Gastrocnemius medialis (tissue), 4 donors: ENCODE measurements at regions not wholly inside any gene's neighbourhood (a gene's known extent, or its start where the extent isn't known, plus 50 kb on each side); places are given as distances from the start of the nearest gene placed in this dataset.
A peak's percentile ranks its signal among the peaks of the same experiment; 100 is the strongest.

Experiments used
- ATAC-seq, 2 donors: fragments of 150-250 bp; one replicate each; pipeline ENCODE4 v1.9.1; 2016
- DNase-seq, 2 donors: peaks; one replicate each; pipeline ENCODE4 v3.0.0-alpha.2; 2019
- H3K27ac ChIP-seq, 4 donors: fragments of 200-600 bp; sonication (generic); 1 replicate in 1 of 4; 2 replicates in 3 of 4; pipeline ENCODE4 v1.5.1; 2016 to 2018; ENCODE audit warnings: mild to moderate bottlenecking in 2 of 4, moderate library complexity in 1 of 4
- H3K27me3 ChIP-seq, 3 donors: fragments of 200-600 bp; sonication (generic) in 2 of 3; 1 replicate in 1 of 3; 2 replicates in 2 of 3; pipeline versions ENCODE4 v1.5.1 to v1.6.0; 2016 to 2019; ENCODE audit warnings: mild to moderate bottlenecking in 1 of 3, moderate library complexity in 1 of 3
- H3K36me3 ChIP-seq, 2 donors: fragments of 200-600 bp; sonication (generic) in 1 of 2; one replicate each; pipeline ENCODE4 v1.5.1; 2017 to 2018
- H3K4me1 ChIP-seq, 2 donors: fragments of 200-600 bp; sonication (generic) in 1 of 2; one replicate each; pipeline ENCODE4 v1.5.1; 2016 to 2017; ENCODE audit warnings: mild to moderate bottlenecking in 2 of 2
- H3K4me3 ChIP-seq, 4 donors: fragments of 200-600 bp; sonication (generic) in 3 of 4; 1 replicate in 1 of 4; 2 replicates in 3 of 4; pipeline ENCODE4 v1.5.1; 2016 to 2019; ENCODE audit warnings: mild to moderate bottlenecking in 2 of 4
- H3K9me3 ChIP-seq, 3 donors: fragments of 200-600 bp; sonication (generic) in 2 of 3; 1 replicate in 1 of 3; 2 replicates in 2 of 3; pipeline ENCODE4 v1.5.1; 2016 to 2019
- POLR2A ChIP-seq, 2 donors: fragments of 450-650 bp; IDR thresholded peaks; one replicate each; pipeline ENCODE4 v1.6.1; 2017; ENCODE audit warnings: antibody characterized with exemption in 2 of 2, mild to moderate bottlenecking in 2 of 2, moderate library complexity in 2 of 2
- in situ Hi-C, 4 donors: fragments of 200-750 bp; cut with MboI; loops; one replicate each; pipeline versions ENCODE4 v1.15.0 to v1.8.0; 2017; ENCODE audit warnings: low sequenced_read_pairs in 4 of 4
- intact Hi-C: fragments of 100-400 bp; cut with DNase I; formaldehyde crosslinking; loops from one replicate; pipeline ENCODE4 v1.15.1; 2023; ENCODE audit warnings: low total_unique reads
- TF ChIP-seq, protein P1 (sequence below), 5 experiments: fragments of 450-650 bp in 3 of 5; fragments of 200-600 bp in 2 of 5; sonication (generic) in 2 of 5; IDR thresholded peaks in 4 of 5; conservative IDR thresholded peaks in 1 of 5; 1 replicate in 4 of 5; 2 replicates in 1 of 5; pipeline ENCODE4 v1.5.1; 2016 to 2019; ENCODE audit warnings: antibody characterized with exemption in 5 of 5, mild to moderate bottlenecking in 3 of 5, moderate library complexity in 3 of 5

DNA sequence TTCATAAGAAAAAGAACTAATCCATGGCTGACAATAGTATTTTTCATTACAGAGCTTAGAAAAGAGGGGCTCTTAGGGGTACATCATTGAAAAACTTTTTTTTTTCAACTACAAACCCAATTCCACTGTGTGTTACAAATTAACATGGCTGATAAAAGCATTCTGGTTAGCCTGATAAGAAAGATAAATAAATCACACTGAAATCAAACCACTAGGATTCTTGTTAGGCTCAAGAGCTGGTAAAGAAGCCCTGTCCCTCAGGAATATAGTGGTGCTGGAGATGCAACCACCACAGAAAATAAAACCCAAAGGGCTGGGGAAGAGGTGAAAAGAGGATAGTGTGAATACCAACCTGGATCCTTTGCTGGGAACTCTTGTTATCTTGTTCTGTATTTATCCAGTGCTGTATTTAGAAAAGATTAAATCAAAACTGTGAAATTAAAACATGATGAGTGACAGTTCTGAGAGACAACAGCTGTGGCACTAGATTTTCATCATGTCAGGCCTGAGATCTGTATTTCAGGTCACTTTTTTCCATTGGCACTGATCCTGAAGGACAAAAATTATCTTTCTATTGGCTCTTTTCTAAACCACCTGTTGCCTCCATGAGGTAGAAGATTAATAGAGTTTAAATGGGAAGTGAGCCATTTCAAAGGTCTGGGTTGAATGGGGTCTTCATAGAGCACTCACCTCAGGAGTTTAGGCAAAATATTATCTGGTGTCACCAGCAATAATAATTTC is 118.6 kb downstream of the ARRDC3 start:
- H3K27me3 ChIP-seq: no peaks in the 10 kb centered on the region
- H3K36me3 ChIP-seq: no peaks in the 10 kb centered on the region
- TF ChIP-seq, protein P1, sequence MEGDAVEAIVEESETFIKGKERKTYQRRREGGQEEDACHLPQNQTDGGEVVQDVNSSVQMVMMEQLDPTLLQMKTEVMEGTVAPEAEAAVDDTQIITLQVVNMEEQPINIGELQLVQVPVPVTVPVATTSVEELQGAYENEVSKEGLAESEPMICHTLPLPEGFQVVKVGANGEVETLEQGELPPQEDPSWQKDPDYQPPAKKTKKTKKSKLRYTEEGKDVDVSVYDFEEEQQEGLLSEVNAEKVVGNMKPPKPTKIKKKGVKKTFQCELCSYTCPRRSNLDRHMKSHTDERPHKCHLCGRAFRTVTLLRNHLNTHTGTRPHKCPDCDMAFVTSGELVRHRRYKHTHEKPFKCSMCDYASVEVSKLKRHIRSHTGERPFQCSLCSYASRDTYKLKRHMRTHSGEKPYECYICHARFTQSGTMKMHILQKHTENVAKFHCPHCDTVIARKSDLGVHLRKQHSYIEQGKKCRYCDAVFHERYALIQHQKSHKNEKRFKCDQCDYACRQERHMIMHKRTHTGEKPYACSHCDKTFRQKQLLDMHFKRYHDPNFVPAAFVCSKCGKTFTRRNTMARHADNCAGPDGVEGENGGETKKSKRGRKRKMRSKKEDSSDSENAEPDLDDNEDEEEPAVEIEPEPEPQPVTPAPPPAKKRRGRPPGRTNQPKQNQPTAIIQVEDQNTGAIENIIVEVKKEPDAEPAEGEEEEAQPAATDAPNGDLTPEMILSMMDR (IDR thresholded peaks at IDR 0.05 in 4 of 5, conservative IDR thresholded peaks at IDR 0.05 in 1 of 5): no peak
- TF ChIP-seq POLR2A (IDR thresholded peaks at IDR 0.05): no peak
- peaks cover 11 to 30% of the 10 kb centered on the region in 2 donors for H3K4me1 ChIP-seq
- in situ Hi-C loops: no loop called here
- no peak for DNase-seq
- intact Hi-C loops: no loop called here
- ATAC-seq: peak; percentile 21 to 24
- peak overlapping the region; percentile 48 to 72 (median 64) for H3K27ac ChIP-seq
- no peak overlapping the region for H3K4me3 ChIP-seq
- no peaks in the 10 kb centered on the region for H3K9me3 ChIP-seq

DNA sequence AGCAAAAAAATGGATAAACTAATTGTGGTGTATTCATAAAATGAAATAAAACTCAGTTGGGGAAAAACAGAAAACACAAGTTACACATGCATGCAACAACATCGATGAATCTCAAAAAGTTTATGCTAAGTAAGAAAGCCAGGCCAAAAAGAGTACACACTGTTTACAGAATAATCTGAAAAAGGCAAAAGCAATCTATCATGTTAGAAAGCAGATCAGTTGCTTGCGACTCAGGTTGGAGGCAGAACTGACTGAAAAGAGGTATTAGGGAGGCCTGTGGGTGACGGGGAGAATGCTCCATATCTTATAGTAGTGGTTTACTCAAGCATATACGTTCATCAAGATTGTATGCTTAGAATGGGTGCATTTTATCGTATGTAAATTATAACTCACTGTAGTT is 119.2 kb downstream of the ARRDC3 start:
- Histone ChIP-seq H3K4me3 (no peak overlapping the region), H3K36me3 (no peaks in the 10 kb centered on the region), H3K27ac (peak overlapping the region; percentile 16 to 72 (median 64)), H3K27me3 (no peaks in the 10 kb centered on the region), H3K4me1 (peaks cover 11 to 30% of the 10 kb centered on the region in 2 donors), H3K9me3 (no peaks in the 10 kb centered on the region)
- DNase-seq (no peak), ATAC-seq (no peak)
- intact Hi-C loops: no loop called here
- in situ Hi-C loops: no loop called here
- TF ChIP-seq POLR2A (IDR thresholded peaks at IDR 0.05): no peak
- TF ChIP-seq, protein P1 (IDR thresholded peaks at IDR 0.05 in 4 of 5, conservative IDR thresholded peaks at IDR 0.05 in 1 of 5): no peak

DNA sequence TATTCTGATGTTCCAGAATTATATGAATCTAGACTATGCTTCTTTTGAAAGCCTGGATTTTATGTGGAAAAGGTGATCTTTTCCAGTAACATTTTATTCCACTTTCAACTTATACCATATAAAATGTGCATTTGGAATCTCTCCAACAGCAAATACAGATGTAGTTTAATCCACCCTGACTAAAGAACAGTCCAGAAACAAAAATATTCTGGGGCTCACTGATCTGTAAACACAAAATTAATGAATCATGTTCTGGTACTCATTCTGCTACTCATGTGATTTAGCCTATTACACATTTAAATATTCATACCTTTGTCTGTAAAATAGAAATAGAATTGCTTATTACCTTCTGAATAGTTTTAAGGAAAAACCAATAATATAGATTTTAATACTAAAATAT is 125.8 kb downstream of the ARRDC3 start:
- intact Hi-C loops (no loop called here), in situ Hi-C loops (no loop called here)
- ATAC-seq: no peak
- Histone ChIP-seq H3K27ac (no peak overlapping the region), H3K36me3 (no peaks in the 10 kb centered on the region), H3K4me1 (no peaks in the 10 kb centered on the region), H3K4me3 (no peak overlapping the region), H3K9me3 (no peaks in the 10 kb centered on the region), H3K27me3 (no peaks in the 10 kb centered on the region)
- no peak for DNase-seq
- no peak for TF ChIP-seq POLR2A (IDR thresholded peaks at IDR 0.05)
- TF ChIP-seq, protein P1 (IDR thresholded peaks at IDR 0.05 in 4 of 5, conservative IDR thresholded peaks at IDR 0.05 in 1 of 5): no peak

DNA sequence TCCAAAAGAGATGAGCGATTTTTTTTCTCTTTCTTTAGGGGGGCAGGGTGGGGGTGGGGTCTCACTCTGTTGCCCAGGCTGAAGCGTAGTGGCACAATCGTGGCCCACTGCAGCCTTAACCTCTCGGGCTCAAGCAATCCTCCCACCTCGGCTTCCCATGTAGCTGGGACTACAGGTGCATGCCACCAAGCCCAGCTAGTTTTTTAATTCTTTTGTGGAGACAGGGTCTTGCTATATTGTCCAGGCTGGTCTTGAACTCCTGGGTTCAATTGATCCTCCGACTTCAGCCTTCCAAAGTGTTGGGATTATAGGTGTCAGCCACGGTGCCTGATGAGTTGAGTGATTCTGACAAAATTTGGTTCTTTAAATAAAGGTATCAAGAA is 127.0 kb downstream of the ARRDC3 start:
- Histone ChIP-seq H3K27ac (no peak overlapping the region), H3K27me3 (no peaks in the 10 kb centered on the region), H3K36me3 (no peaks in the 10 kb centered on the region), H3K4me1 (no peaks in the 10 kb centered on the region), H3K4me3 (no peak overlapping the region), H3K9me3 (no peaks in the 10 kb centered on the region)
- TF ChIP-seq, protein P1 (IDR thresholded peaks at IDR 0.05 in 4 of 5, conservative IDR thresholded peaks at IDR 0.05 in 1 of 5): no peak
- TF ChIP-seq POLR2A (IDR thresholded peaks at IDR 0.05): no peak
- in situ Hi-C loops (no loop called here), intact Hi-C loops (no loop called here)
- DNase-seq (no peak), ATAC-seq (no peak)
